GM18873 (cell line): ENCODE measurements at regions not wholly inside any gene's neighbourhood (a gene's known extent, or its start where the extent isn't known, plus 50 kb on each side); places are given as distances from the start of the nearest gene placed in this dataset.

ENCODE experiments used
- ATAC-seq: cut with Tn5 transposase; IDR thresholded peaks from one replicate; pipeline ENCODE4 v1.9.1; 2021; ENCODE audit warnings: mild to moderate bottlenecking, moderate library complexity, moderate number of reproducible peaks; ENCODE audit not compliant: unreplicated experiment, low FRiP score

GRCh38 chr1:228867108-228867950, 132.1 kb downstream of the RHOU start:
- ATAC-seq = no peak

- ATAC-seq = no peak
These were observed 132.9 kb downstream of the RHOU start for GRCh38 chr1:228867951-228868730.

DNA sequence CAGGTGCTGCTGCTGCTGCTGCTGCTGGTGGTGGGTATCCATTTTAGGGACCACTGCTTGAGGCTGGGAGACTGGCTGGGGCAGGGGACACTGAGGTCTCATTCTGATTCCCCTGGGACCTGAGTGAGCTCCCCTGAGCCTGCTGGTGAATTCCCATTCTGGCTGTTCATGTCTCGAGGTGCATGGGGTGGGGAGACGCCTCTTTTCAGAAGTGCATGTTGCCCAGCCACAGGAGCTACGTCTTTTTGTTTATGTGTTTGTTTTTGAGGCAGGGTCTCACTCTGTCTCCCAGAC, 133.4 kb downstream of the RHOU start:
- ATAC-seq = no peak

GRCh38 chr1:228869312-228869824, 134.1 kb downstream of the RHOU start:
- ATAC-seq = no peak

GRCh38 chr1:228870041-228870713, 134.9 kb downstream of the RHOU start:
- no peak for ATAC-seq

GRCh38 chr1:228871314-228872061, 136.2 kb downstream of the RHOU start:
- ATAC-seq = no peak

DNA sequence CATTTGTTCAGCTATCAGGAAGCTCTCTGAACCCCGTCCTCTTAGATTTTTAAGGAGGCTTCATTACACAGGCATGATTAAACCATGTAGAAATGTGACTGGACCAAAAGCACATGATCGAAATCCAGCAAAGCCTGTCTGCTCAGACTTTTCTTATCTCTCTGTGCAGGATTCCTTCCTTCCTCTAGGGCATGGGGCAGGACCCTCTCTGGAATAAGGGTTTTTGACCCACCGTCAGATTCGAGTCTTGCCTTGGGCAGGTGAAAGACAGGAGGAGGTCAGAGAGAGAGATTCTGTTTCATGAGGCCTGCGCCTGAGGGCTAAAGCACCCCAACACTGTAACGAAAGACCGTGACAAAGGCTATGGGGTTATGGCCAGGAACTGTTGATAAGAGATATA, 136.8 kb downstream of the RHOU start:
- ATAC-seq = no peak

GRCh38 chr1:228873709-228874108, 138.4 kb downstream of the RHOU start:
- no peak for ATAC-seq

DNA sequence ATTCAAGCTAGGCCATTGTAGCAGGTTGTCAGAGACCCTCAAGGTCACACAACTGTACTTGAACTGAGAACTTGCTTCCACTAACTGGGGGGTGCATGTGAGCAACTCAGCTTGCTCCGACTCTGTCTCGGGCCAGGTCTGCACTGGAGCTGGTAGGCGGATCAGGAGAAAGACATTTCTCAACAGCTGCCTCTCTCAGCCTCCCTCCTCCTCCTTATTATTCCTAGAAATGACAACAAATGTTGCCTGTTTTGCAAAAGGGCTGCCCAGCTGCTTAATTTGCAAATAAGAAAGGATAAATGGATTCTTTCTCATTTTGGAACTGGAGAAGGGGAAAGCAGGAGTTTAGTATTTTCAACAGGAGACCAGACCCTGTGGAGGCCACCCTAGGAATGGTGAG, 140.5 kb downstream of the RHOU start:
- no peak for ATAC-seq

DNA sequence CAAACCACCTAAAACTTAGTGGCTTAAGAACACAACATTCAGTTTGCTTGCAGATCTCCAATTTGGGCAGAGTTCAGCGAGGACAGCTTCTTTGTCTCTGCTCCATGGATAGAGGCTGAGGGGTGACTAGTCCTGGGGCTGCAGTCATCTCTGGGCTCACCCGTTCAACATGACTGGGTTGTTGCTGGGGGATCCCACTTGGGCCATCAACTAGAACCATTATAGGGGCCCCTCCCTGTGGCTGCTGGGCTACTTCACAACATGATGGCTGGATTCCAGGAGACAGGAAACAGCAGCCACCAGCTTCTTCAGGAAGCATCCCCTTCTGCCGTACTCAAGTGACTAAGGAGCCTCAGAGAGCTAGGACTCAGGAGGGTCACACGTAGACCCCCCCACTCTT, 140.9 kb downstream of the RHOU start:
- ATAC-seq = no peak

- no peak for ATAC-seq
These were observed 143.9 kb downstream of the RHOU start for GRCh38 chr1:228879164-228879563.

GRCh38 chr1:228882041-228882770, 146.9 kb downstream of the RHOU start:
- no peak for ATAC-seq

GRCh38 chr1:228882771-228883450, 147.6 kb downstream of the RHOU start:
- ATAC-seq = no peak

GRCh38 chr1:228883535-228883934, 148.3 kb downstream of the RHOU start:
- ATAC-seq = no peak

DNA sequence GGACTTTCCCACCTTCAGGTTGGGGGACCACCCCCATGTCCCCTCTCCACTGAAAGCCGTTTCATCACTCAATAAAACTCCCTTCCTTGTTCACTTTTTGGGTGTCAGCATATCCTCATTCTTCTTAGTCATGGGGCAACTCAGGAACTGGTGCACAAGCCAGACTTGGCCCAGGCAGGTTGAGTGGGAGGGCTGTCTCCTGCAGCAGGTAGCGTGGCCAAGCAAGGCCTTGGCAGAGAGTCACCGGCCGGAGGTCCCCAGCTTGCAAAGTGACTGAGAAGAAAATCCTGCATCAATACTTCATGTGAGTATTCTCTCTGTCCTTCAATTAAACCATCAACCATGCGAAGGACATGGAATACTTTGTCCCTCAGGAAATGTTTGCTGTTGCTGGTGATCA, 148.9 kb downstream of the RHOU start:
- no peak for ATAC-seq

GRCh38 chr1:228884615-228885566, 149.6 kb downstream of the RHOU start:
- ATAC-seq = no peak

DNA sequence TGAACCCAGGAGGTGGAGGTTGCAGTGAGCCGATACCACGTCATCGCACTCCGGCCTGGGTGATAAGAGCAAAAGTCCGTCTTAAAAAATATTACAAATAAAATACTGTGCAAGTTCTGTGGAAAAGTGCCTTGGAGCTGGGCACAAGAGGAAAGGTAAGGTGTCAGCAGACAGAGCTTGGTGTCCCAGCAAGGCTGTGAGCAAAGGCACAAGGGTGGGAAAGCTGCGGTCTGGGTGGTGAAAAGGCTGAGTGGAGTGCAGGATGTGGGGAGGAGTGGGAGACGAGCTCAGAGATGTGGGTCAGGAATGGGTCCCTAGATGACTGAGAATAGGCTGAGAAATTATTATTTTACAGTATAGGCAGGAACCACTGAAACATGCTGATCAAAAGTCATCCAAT, 150.6 kb downstream of the RHOU start:
- no peak for ATAC-seq

DNA sequence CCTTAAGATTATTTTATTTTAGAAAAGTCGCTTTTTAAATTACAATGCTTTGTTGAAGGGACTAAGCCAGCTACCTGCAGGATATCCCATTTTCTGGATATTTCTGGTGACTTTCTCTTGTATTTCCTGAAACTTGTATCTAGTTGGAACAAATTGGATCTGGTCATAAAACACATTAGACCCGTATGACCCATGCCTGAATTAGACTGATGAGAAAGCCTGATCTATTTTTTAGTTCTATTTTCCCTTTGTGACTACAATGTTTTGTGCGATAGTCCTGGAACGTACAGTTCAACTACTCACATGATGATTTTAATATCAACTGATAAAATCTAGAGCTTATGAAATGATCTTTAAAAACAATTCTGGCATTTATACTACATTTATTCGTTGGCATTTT, 151.8 kb downstream of the RHOU start:
- no peak for ATAC-seq
